NCI-H128 (cell line): ENCODE measurements at regions not wholly inside any gene's neighbourhood (a gene's known extent, or its start where the extent isn't known, plus 50 kb on each side); places are given as distances from the start of the nearest gene placed in this dataset.

ENCODE experiments used
- DNase-seq: peaks from one replicate; lab custom pipeline; 2025; ENCODE audit not compliant: unreplicated experiment; lab: John Stamatoyannopoulos, UW

- no peak for DNase-seq
Measured at GRCh38 chr3:18779704-18780103, 354.6 kb upstream of the SATB1 start.

GRCh38 chr3:18778598-18778997, 353.5 kb upstream of the SATB1 start:
- DNase-seq = no peak

- no peak for DNase-seq
Measured at GRCh38 chr3:18778094-18778493, 353.0 kb upstream of the SATB1 start.

GRCh38 chr3:18775501-18775900, 350.4 kb upstream of the SATB1 start:
- no peak for DNase-seq

GRCh38 chr3:18774319-18775088, 349.4 kb upstream of the SATB1 start:
- DNase-seq = no peak

GRCh38 chr3:18772699-18773305, 347.7 kb upstream of the SATB1 start:
- no peak for DNase-seq

GRCh38 chr3:18771931-18772330, 346.8 kb upstream of the SATB1 start:
- DNase-seq = no peak

- DNase-seq = no peak
Measured at GRCh38 chr3:18770800-18771199, 345.7 kb upstream of the SATB1 start.

- DNase-seq = no peak
Measured at GRCh38 chr3:18767756-18768303, 342.7 kb upstream of the SATB1 start.

- no peak for DNase-seq
Measured at GRCh38 chr3:18766974-18767373, 341.8 kb upstream of the SATB1 start.

GRCh38 chr3:18765662-18766061, 340.5 kb upstream of the SATB1 start:
- no peak for DNase-seq

- DNase-seq = no peak
Measured at GRCh38 chr3:18765161-18765560, 340.0 kb upstream of the SATB1 start.

- DNase-seq = no peak
Measured at GRCh38 chr3:18761530-18761929, 336.4 kb upstream of the SATB1 start.

- peak; percentile 25 for DNase-seq
Measured at GRCh38 chr3:18758047-18758704, 333.0 kb upstream of the SATB1 start.

- DNase-seq = no peak
Measured at GRCh38 chr3:18757476-18757875, 332.3 kb upstream of the SATB1 start.

GRCh38 chr3:18752273-18752934, 327.3 kb upstream of the SATB1 start:
- DNase-seq = no peak

GRCh38 chr3:18751514-18751913, 326.4 kb upstream of the SATB1 start:
- DNase-seq = no peak

- no peak for DNase-seq
Measured at GRCh38 chr3:18747383-18747782, 322.2 kb upstream of the SATB1 start.

GRCh38 chr3:18745472-18745871, 320.3 kb upstream of the SATB1 start:
- no peak for DNase-seq

GRCh38 chr3:18744472-18744871, 319.3 kb upstream of the SATB1 start:
- DNase-seq = no peak

GRCh38 chr3:18743761-18744160, 318.6 kb upstream of the SATB1 start:
- no peak for DNase-seq
